ENCODE measurements at regions not wholly inside any gene's neighbourhood (a gene's known extent, or its start where the extent isn't known, plus 50 kb on each side); places are given as distances from the start of the nearest gene placed in this dataset.

DNA sequence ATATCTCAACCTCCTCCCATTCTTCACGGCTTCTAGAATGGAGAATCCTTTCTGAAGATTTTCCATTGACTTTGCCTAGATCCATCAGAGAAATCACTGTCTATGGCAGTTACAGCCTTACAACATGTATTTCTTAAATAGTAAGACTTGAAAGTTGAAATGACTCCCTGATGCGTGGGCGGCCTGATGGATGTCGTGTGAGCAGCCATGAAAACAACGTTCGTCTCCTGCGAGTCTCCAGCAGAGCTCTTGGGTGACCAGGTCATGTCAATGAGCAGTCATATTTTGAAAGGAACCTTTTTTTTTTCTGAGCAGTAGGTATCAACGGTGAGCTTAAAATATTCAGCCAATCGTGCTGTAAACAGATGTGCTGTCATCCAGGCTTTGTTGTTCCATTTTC lies 139.9 kb upstream of the C14orf180 start:
- H3K27ac ChIP-seq: no peak overlapping the region
- WGBS (ENCODE audit: missing lambda C conversion rate): 63% methylated on average over 9 of the region's 9 CpGs
- CTCF ChIA-PET: no interaction called here
- ATAC-seq (no peak), FAIRE-seq (no peak), DNase-seq (ENCODE audit: low read depth in 1 of 2, low spot score in 1 of 2) (no peak)
- no peak overlapping the region for H3K4me2 ChIP-seq
- H3K4me1 ChIP-seq: no peaks in the 10 kb centered on the region
- H3K9me3 ChIP-seq: no peaks in the 10 kb centered on the region
- POLR2A ChIA-PET: no interaction called here
- no peak overlapping the region for H3K4me3 ChIP-seq
- TF ChIP-seq FOSB (CRISPR knock-in tag; IDR thresholded peaks at IDR 0.05): no peak
- no peak for TF ChIP-seq KDM5A (IDR thresholded peaks at IDR 0.05)
- TF ChIP-seq GATA3 (IDR thresholded peaks at IDR 0.05; ENCODE audit: borderline replicate concordance): no peak
- no peak for TF ChIP-seq JUNB (IDR thresholded peaks at IDR 0.05)
- TF ChIP-seq PHF8 (IDR thresholded peaks at IDR 0.05; ENCODE audit: borderline replicate concordance, low read depth): no peak
- TF ChIP-seq, protein P1, sequence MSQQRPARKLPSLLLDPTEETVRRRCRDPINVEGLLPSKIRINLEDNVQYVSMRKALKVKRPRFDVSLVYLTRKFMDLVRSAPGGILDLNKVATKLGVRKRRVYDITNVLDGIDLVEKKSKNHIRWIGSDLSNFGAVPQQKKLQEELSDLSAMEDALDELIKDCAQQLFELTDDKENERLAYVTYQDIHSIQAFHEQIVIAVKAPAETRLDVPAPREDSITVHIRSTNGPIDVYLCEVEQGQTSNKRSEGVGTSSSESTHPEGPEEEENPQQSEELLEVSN (IDR thresholded peaks at IDR 0.05; ENCODE audit: borderline replicate concordance, low read depth): no peak
- no peak for TF ChIP-seq NPAS2 (CRISPR knock-in tag; IDR thresholded peaks at IDR 0.05; ENCODE audit: borderline replicate concordance)

DNA sequence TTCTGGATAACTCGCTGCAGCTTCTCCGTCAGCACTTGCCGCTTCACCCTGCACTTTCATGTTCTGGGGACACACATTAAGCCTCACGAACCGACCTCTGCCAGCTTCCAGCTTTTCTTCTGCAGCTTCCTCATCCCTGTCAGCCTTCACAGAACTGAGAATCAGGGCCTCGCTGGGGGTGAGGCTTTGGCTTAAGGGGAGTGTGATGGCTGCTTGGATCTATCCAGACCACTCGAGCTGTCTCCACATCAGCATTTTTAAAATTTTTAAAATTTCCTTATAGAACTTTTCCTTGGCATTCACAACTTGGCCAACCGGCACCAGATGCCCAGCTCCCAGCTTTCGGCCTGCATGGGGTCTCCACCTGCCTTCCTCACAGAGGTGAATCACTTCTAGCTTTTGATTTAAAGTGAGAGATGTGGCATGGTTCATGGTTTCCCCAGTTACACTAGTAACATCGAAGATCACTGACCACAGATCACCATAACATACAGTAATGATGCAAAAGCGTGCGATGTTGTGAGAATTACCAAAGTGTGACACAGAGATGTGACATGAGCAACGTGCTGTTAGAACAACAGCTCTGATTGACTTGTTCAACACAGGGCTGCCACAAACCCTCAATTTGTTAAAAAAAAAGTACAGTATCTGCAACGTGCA lies 139.1 kb upstream of the C14orf180 start:
- TF ChIP-seq ZSCAN20 (CRISPR knock-in tag; IDR thresholded peaks at IDR 0.05) (no peak), KDM5A (IDR thresholded peaks at IDR 0.05) (no peak), CEBPB (IDR thresholded peaks at IDR 0.05) (no peak), SREBF2 (IDR thresholded peaks at IDR 0.05) (no peak), HOXB13 (CRISPR knock-in tag; IDR thresholded peaks at IDR 0.05; ENCODE audit: low read depth) (no peak), JUNB (IDR thresholded peaks at IDR 0.05) (no peak), CBX8 (IDR thresholded peaks at IDR 0.05) (no peak), EHMT2 (IDR thresholded peaks at IDR 0.05; ENCODE audit: low read depth) (no peak), CHD4 (IDR thresholded peaks at IDR 0.05; ENCODE audit: borderline replicate concordance) (no peak), POLR2AphosphoS2 (conservative IDR thresholded peaks at IDR 0.05; ENCODE audit: low read length) (no peak), TP53 (CRISPR knock-in tag; IDR thresholded peaks at IDR 0.05) (no peak), FOXS1 (CRISPR knock-in tag; IDR thresholded peaks at IDR 0.05) (no peak), NR3C1 (IDR thresholded peaks at IDR 0.05) (no peak)
- TF ChIP-seq, protein P2, sequence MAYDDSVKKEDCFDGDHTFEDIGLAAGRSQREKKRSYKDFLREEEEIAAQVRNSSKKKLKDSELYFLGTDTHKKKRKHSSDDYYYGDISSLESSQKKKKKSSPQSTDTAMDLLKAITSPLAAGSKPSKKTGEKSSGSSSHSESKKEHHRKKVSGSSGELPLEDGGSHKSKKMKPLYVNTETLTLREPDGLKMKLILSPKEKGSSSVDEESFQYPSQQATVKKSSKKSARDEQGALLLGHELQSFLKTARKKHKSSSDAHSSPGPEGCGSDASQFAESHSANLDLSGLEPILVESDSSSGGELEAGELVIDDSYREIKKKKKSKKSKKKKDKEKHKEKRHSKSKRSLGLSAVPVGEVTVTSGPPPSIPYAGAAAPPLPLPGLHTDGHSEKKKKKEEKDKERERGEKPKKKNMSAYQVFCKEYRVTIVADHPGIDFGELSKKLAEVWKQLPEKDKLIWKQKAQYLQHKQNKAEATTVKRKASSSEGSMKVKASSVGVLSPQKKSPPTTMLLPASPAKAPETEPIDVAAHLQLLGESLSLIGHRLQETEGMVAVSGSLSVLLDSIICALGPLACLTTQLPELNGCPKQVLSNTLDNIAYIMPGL (CRISPR knock-in tag; IDR thresholded peaks at IDR 0.05; ENCODE audit: borderline replicate concordance): no peak
- TF ChIP-seq, protein P3, sequence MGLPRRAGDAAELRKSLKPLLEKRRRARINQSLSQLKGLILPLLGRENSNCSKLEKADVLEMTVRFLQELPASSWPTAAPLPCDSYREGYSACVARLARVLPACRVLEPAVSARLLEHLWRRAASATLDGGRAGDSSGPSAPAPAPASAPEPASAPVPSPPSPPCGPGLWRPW (IDR thresholded peaks at IDR 0.05): no peak
- TF ChIP-seq, protein P4, sequence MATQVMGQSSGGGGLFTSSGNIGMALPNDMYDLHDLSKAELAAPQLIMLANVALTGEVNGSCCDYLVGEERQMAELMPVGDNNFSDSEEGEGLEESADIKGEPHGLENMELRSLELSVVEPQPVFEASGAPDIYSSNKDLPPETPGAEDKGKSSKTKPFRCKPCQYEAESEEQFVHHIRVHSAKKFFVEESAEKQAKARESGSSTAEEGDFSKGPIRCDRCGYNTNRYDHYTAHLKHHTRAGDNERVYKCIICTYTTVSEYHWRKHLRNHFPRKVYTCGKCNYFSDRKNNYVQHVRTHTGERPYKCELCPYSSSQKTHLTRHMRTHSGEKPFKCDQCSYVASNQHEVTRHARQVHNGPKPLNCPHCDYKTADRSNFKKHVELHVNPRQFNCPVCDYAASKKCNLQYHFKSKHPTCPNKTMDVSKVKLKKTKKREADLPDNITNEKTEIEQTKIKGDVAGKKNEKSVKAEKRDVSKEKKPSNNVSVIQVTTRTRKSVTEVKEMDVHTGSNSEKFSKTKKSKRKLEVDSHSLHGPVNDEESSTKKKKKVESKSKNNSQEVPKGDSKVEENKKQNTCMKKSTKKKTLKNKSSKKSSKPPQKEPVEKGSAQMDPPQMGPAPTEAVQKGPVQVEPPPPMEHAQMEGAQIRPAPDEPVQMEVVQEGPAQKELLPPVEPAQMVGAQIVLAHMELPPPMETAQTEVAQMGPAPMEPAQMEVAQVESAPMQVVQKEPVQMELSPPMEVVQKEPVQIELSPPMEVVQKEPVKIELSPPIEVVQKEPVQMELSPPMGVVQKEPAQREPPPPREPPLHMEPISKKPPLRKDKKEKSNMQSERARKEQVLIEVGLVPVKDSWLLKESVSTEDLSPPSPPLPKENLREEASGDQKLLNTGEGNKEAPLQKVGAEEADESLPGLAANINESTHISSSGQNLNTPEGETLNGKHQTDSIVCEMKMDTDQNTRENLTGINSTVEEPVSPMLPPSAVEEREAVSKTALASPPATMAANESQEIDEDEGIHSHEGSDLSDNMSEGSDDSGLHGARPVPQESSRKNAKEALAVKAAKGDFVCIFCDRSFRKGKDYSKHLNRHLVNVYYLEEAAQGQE (IDR thresholded peaks at IDR 0.05): no peak
- TF ChIP-seq, protein P5, sequence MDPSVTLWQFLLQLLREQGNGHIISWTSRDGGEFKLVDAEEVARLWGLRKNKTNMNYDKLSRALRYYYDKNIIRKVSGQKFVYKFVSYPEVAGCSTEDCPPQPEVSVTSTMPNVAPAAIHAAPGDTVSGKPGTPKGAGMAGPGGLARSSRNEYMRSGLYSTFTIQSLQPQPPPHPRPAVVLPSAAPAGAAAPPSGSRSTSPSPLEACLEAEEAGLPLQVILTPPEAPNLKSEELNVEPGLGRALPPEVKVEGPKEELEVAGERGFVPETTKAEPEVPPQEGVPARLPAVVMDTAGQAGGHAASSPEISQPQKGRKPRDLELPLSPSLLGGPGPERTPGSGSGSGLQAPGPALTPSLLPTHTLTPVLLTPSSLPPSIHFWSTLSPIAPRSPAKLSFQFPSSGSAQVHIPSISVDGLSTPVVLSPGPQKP (IDR thresholded peaks at IDR 0.05; ENCODE audit: low read depth, low read length): no peak
- CTCF ChIA-PET: no interaction called here
- no peak overlapping the region for H3K4me3 ChIP-seq
- no peak overlapping the region for H3K4me2 ChIP-seq
- no peak for ATAC-seq
- POLR2A ChIA-PET: no interaction called here
- H3K9me3 ChIP-seq: no peaks in the 10 kb centered on the region
- H3K27ac ChIP-seq: no peak overlapping the region
- no peaks in the 10 kb centered on the region for H3K4me1 ChIP-seq
- FAIRE-seq: no peak
- 36% methylated on average over 14 of the region's 14 CpGs for WGBS (ENCODE audit: missing lambda C conversion rate)
- no peak for DNase-seq (ENCODE audit: low read depth in 1 of 2, low spot score in 1 of 2)

All from A549 (cell line).